Sigmoid colon (tissue), 6 donors: ENCODE measurements at regions not wholly inside any gene's neighbourhood (a gene's known extent, or its start where the extent isn't known, plus 50 kb on each side); places are given as distances from the start of the nearest gene placed in this dataset.

ENCODE experiments used
- DNase-seq: peaks from one replicate; pipeline ENCODE4 v3.0.0-alpha.2; 2019
- H3K27ac ChIP-seq, 4 donors: fragments of 200-600 bp; sonication (generic); one replicate each; pipeline ENCODE4 v1.5.1; 2016 to 2019; ENCODE audit warnings: mild to moderate bottlenecking in 1 of 4
- H3K27me3 ChIP-seq, 3 donors: fragments of 200-600 bp; sonication (generic); one replicate each; pipeline ENCODE4 v1.5.1; 2019; ENCODE audit warnings: mild to moderate bottlenecking in 1 of 3
- H3K36me3 ChIP-seq, 4 donors: fragments of 200-600 bp; sonication (generic); one replicate each; pipeline ENCODE4 v1.5.1; 2016 to 2019
- H3K4me1 ChIP-seq, 4 donors: fragments of 200-600 bp; sonication (generic); one replicate each; pipeline ENCODE4 v1.5.1; 2017 to 2019
- H3K4me3 ChIP-seq, 4 donors: fragments of 200-600 bp; sonication (generic); one replicate each; pipeline ENCODE4 v1.5.1; 2017 to 2019; ENCODE audit warnings: mild to moderate bottlenecking in 2 of 4, moderate library complexity in 1 of 4
- H3K9me3 ChIP-seq, 4 donors: fragments of 200-600 bp in 3 of 4; sonication (generic) in 3 of 4; one replicate each; pipeline versions ENCODE4 v1.5.1 to v1.6.1; 2013 to 2019
- EP300 ChIP-seq, 4 donors: sonication (generic); formaldehyde crosslinking; IDR thresholded peaks; one replicate each; pipeline ENCODE4 v1.6.1; 2017; ENCODE audit warnings: antibody characterized with exemption in 4 of 4
- POLR2A ChIP-seq, 2 donors: fragments of 450-650 bp; IDR thresholded peaks; one replicate each; pipeline ENCODE4 v1.6.1; 2016; ENCODE audit warnings: antibody characterized with exemption in 2 of 2, mild to moderate bottlenecking in 2 of 2, moderate library complexity in 2 of 2
- POLR2AphosphoS5 ChIP-seq, 4 donors: sonication (generic); formaldehyde crosslinking; IDR thresholded peaks; one replicate each; pipeline ENCODE4 v1.6.1; 2017; ENCODE audit warnings: antibody characterized with exemption in 4 of 4
- WGBS, 2 donors: extraction: QIAGEN DNeasy Blood & Tissue Kit; methylation state at CpG; one replicate each; pipeline ENCODE4 v1.1.7; 2013; 5-methylcytosine and 5-hydroxymethylcytosine counted together
- intact Hi-C: fragments of 100-400 bp; cut with DNase I; formaldehyde crosslinking; loops from one replicate; pipeline ENCODE4 v1.15.1; 2023
- TF ChIP-seq, protein P1 (sequence below), 4 experiments: fragments of 450-650 bp in 3 of 4; fragments of 200-600 bp in 1 of 4; IDR thresholded peaks; one replicate each; pipeline ENCODE4 v1.5.1; 2016 to 2019; ENCODE audit warnings: antibody characterized with exemption in 4 of 4, mild to moderate bottlenecking in 3 of 4, moderate library complexity in 2 of 4
- donor health status: healthy with polysubstance abuse.
- donor health status: healthy.

DNA sequence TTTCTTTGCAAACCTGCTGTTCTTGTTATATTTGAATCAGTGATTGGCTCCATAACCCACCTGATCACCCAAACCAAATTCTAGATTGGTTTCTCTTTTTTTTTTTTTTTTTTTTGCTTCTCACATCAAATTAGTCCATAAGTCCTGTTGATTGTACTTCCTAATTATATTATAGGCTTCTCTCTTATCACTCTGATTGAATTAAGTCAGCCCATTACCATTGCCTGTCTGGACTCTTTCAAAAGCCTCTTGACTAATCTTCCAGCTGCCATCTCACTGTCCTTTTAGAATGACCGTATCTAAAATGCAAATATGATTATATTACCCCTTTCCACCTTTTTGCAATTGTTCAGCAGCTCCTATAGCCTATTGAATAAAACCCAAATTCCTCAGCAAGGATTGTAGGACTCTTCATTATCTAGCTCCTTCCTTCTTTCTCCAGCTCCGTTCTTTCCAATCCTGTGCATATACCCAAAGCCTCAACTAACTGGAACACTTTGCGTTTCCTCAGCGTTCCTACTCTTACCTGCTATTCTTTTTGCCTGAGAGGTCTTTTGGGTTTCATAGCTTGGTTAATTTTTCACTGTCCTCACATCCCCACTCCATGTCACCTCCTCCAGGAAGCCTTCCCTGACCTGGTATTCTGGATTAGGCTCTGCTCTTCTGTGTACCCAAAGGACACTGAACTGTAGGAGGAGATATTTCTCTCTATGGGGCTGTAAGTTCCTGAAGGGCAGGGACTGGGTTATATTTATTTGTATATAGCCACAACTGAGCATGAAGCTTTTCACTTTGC, 423.3 kb downstream of the TMEM135 start:
- Histone ChIP-seq H3K27ac (no peak overlapping the region), H3K27me3 (no peaks in the 10 kb centered on the region), H3K4me3 (no peak overlapping the region), H3K36me3 (no peaks in the 10 kb centered on the region), H3K9me3 (no peaks in the 10 kb centered on the region), H3K4me1 (peaks cover 0 to 14% (median 9%) of the 10 kb centered on the region in 4 donors)
- intact Hi-C loops: loop anchor here (10.0 kb wide), 2 partner anchors 844 to 1084 kb away; no protein-coding TSS in a partner anchor
- no peak for DNase-seq
- WGBS, 2 donors: 93 to 95% methylated on average over 4 of the region's 4 CpGs
- TF ChIP-seq EP300 (IDR thresholded peaks at IDR 0.05) (no peak), POLR2A (IDR thresholded peaks at IDR 0.05) (no peak), POLR2AphosphoS5 (IDR thresholded peaks at IDR 0.05) (no peak)
- TF ChIP-seq, protein P1, sequence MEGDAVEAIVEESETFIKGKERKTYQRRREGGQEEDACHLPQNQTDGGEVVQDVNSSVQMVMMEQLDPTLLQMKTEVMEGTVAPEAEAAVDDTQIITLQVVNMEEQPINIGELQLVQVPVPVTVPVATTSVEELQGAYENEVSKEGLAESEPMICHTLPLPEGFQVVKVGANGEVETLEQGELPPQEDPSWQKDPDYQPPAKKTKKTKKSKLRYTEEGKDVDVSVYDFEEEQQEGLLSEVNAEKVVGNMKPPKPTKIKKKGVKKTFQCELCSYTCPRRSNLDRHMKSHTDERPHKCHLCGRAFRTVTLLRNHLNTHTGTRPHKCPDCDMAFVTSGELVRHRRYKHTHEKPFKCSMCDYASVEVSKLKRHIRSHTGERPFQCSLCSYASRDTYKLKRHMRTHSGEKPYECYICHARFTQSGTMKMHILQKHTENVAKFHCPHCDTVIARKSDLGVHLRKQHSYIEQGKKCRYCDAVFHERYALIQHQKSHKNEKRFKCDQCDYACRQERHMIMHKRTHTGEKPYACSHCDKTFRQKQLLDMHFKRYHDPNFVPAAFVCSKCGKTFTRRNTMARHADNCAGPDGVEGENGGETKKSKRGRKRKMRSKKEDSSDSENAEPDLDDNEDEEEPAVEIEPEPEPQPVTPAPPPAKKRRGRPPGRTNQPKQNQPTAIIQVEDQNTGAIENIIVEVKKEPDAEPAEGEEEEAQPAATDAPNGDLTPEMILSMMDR (IDR thresholded peaks at IDR 0.05): no peak

DNA sequence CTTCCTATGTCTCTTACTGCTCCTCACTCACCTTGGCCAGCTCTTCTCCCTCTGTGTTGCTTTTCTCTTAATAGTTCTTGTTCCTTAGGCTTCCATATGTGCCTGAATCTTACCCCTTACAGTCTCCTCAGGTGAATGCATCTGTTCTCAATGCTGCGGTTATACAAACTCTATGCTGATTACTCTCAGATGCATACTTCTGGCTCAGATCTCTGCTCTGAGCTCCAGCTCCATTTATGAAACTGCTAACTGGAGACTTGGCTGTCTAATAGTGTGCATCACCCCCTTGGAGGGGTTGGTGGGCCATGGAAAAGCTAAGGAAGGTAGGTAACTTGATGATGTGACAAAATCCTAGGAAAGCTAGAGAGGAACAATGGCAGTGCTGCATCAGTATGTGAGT, 422.5 kb downstream of the TMEM135 start:
- no peak overlapping the region for H3K27ac ChIP-seq
- H3K36me3 ChIP-seq: no peaks in the 10 kb centered on the region
- 92 to 96% methylated on average over 1 of the region's 1 CpG for WGBS, 2 donors
- intact Hi-C loops: loop anchor here (10.0 kb wide), 2 partner anchors 845 to 1085 kb away; no protein-coding TSS in a partner anchor
- peaks cover 0 to 6% (median 2%) of the 10 kb centered on the region in 4 donors for H3K4me1 ChIP-seq
- DNase-seq: no peak
- TF ChIP-seq EP300 (IDR thresholded peaks at IDR 0.05): no peak
- H3K4me3 ChIP-seq: no peak overlapping the region
- H3K9me3 ChIP-seq: no peaks in the 10 kb centered on the region
- no peaks in the 10 kb centered on the region for H3K27me3 ChIP-seq

DNA sequence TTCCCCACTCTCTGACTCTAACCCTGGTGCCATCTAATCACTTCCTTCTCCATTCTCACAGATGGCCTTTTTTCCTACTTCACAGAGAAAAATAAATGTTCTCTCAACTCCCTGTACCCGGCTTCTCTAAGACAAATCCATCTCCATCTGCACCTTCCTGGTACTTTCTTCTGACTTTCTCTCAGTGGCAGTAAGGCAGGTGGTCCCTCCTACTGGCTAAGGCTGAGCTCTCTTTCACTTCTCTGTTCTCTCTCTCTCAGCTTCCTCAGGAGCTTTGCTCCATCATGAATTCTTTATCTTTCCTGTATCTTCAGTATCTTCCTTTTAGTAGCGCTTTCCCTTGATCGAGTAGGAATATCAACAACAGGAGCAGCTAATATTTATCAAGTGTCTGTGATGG, 421.6 kb downstream of the TMEM135 start:
- TF ChIP-seq EP300 (IDR thresholded peaks at IDR 0.05): no peak
- no peak for TF ChIP-seq POLR2AphosphoS5 (IDR thresholded peaks at IDR 0.05)
- no peak for TF ChIP-seq POLR2A (IDR thresholded peaks at IDR 0.05)
- TF ChIP-seq, protein P1 (IDR thresholded peaks at IDR 0.05): no peak
- no peak overlapping the region for H3K4me3 ChIP-seq
- no peak for DNase-seq
- H3K4me1 ChIP-seq: peaks cover 0 to under 1% (median 0%) of the 10 kb centered on the region in 4 donors
- no peaks in the 10 kb centered on the region for H3K9me3 ChIP-seq
- H3K36me3 ChIP-seq: no peaks in the 10 kb centered on the region
- no peaks in the 10 kb centered on the region for H3K27me3 ChIP-seq
- 84 to 92% methylated on average over 3 of the region's 3 CpGs for WGBS, 2 donors
- intact Hi-C loops: no loop called here
- H3K27ac ChIP-seq: no peak overlapping the region

DNA sequence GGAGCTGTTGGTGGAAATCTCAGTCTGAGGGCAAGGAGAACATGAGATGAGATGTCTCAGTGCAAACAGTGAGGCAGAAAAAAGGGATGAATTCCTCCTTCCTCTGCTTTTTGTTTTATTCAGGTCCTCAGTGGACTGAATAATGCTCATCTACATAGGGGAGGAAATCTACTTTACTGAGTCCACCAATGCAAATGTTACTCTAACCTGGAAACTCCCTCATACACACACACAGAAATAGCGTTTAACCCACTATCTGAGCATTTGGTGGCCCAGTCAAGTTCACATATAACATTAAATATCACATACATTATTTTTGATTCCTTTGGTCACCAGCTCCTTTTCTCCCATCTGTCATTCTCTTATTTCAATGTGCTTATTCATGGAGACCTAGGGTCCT, 418.8 kb downstream of the TMEM135 start:
- Histone ChIP-seq H3K27ac (no peak overlapping the region), H3K36me3 (no peaks in the 10 kb centered on the region), H3K4me3 (no peak overlapping the region), H3K4me1 (peaks cover 0 to 6% (median 2%) of the 10 kb centered on the region in 4 donors), H3K9me3 (no peaks in the 10 kb centered on the region), H3K27me3 (no peaks in the 10 kb centered on the region)
- WGBS, 2 donors: 84 to 93% methylated on average over 1 of the region's 1 CpG
- TF ChIP-seq POLR2AphosphoS5 (IDR thresholded peaks at IDR 0.05) (no peak), EP300 (IDR thresholded peaks at IDR 0.05) (no peak), POLR2A (IDR thresholded peaks at IDR 0.05) (no peak)
- TF ChIP-seq, protein P1 (IDR thresholded peaks at IDR 0.05): no peak
- DNase-seq: no peak
- intact Hi-C loops: no loop called here

DNA sequence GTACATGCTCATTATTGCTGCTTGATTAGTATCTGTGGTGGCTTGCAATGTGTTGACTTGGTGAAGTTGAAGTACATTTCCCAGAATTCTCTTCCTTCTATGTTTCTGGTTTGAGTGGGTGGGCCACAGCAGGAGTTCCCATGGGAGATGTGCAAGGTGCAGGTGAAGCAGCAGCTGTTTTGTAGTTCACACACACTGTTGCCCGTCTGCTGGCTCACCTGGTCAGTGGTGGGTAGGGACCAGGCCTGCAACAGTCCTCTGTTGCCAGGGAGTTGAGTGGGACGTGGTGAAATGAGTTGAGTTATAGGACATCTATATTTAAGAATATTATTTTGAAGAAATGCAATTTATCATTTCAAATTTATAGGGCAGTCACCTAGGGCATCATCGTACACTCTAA, 417.4 kb downstream of the TMEM135 start:
- Histone ChIP-seq H3K4me3 (no peak overlapping the region), H3K4me1 (peaks cover 0 to 6% (median 2%) of the 10 kb centered on the region in 4 donors), H3K27ac (no peak overlapping the region), H3K36me3 (no peaks in the 10 kb centered on the region), H3K9me3 (no peaks in the 10 kb centered on the region), H3K27me3 (no peaks in the 10 kb centered on the region)
- DNase-seq: no peak
- intact Hi-C loops: no loop called here
- 89% methylated on average over 3 of the region's 3 CpGs for WGBS, 2 donors
- TF ChIP-seq POLR2AphosphoS5 (IDR thresholded peaks at IDR 0.05): no peak
- no peak for TF ChIP-seq POLR2A (IDR thresholded peaks at IDR 0.05)
- TF ChIP-seq EP300 (IDR thresholded peaks at IDR 0.05): no peak
- TF ChIP-seq, protein P1 (IDR thresholded peaks at IDR 0.05): no peak
